PC-9 (cell line): ENCODE measurements at regions not wholly inside any gene's neighbourhood (a gene's known extent, or its start where the extent isn't known, plus 50 kb on each side); places are given as distances from the start of the nearest gene placed in this dataset.

Experiments used
- CTCF ChIP-seq: fragments of 200-600 bp; sonication (generic); conservative IDR thresholded peaks from 2 replicates; pipeline ENCODE4 v1.6.1; 2017; ENCODE audit warnings: mixed run types, antibody characterized with exemption, mild to moderate bottlenecking, moderate library complexity
- EZH2 ChIP-seq: fragments of 200-600 bp; sonication (generic); IDR thresholded peaks from 2 replicates; pipeline ENCODE4 v1.8.0; 2017; ENCODE audit warnings: antibody characterized with exemption, low read depth

- no peak for TF ChIP-seq CTCF
- TF ChIP-seq EZH2 = no peak
These were observed 157.9 kb upstream of the NTRK2 start for GRCh38 chr9:84511651-84512050.
